ENCODE measurements at regions not wholly inside any gene's neighbourhood (a gene's known extent, or its start where the extent isn't known, plus 50 kb on each side); places are given as distances from the start of the nearest gene placed in this dataset.

DNA sequence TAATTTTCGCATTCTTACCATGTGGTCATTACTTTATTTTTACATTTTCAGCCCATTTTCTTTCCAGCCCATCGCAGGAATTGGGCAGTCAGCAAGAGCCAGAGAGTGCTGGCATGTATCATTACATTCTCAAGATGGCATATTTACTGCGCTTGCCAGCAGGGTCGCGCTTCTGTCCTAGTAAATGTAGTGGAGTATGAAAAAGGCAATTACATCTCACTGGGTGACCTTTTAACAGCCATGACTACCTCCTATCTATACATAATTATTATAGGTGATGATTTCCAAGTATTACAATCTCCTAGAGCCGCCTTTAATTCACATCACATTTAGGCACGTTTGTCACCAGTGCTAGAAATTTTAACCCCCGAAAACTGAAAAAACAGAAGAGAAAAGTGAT lies 433.7 kb upstream of the MGMT start:
- DNase-seq: no peak

DNA sequence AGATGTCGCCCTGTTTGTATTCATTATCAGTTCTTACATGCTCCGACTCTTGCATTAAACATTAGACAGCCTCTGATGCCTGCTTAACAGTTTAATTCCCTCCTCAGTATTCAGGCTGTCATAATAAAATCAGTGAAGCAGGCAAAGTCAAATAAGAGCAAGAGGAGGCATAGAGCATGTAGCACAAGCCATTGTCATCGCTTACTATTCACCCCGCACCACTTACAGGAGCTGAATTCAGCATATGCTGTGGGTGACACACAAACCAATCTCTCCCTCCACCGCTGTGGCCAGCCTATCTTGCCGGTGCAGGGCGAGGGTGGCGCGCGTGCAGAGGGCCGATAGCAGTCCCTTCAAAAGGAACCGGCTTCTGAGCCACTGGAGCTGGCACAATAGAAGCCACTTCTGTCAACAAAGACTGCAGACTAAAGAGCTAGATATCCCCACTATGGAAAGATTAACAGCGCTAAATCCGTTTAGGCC lies 433.2 kb upstream of the MGMT start:
- peak; percentile 95 for DNase-seq

DNA sequence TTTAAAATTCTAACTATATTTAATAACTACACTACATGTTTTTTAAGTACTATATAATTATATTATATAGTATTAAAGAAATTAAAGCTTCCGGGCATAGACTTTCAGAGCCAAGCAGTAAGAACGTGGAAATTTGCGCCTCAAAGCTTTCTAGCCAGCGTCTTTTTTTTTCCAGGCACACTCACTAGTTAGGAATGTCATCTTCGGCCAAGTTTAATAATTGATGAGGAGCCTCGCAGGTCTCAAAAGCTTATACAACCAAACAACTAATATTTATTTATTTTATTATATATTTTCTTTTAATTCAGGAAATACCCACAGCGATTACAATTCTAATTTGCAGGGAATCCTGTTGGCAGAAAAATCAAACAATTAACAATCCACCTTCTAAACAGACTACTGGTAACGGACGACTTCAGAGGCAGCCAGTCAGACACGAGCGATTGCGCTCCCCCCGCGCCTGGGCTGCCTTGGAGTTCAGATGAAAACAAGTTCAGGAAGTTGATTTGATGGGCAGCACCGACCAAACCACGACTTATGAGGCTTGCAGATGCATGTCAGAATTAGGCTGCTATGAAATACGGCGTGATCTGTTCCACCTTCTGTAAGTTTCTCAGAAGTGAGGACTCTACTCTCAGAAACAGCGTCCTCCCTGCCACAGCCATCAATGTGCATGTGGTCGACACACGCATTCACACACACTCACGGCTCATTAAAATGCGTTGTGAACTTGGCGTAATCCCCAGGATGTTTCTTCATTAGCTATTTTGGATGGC lies 431.8 kb upstream of the MGMT start:
- peak; percentile 73 for DNase-seq

DNA sequence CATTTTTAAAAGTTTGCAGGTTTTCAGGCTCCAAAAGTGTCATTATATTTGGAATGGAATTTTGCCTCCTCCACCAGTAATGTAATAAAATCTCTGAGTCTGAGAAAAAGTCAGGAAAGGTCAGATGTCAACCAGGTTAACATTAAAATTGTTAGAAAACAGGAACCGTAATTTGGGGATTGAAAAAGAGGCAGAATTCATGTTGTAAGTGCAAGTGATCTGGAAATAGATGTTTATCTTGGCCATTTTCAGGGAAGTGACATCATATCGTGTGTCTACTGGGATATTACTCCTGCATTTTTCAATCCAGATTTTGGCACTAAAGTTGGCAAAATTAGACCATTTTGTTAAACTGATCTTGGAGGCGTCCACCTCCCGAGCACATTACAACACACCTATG lies 428.5 kb upstream of the MGMT start:
- no peak for DNase-seq

DNA sequence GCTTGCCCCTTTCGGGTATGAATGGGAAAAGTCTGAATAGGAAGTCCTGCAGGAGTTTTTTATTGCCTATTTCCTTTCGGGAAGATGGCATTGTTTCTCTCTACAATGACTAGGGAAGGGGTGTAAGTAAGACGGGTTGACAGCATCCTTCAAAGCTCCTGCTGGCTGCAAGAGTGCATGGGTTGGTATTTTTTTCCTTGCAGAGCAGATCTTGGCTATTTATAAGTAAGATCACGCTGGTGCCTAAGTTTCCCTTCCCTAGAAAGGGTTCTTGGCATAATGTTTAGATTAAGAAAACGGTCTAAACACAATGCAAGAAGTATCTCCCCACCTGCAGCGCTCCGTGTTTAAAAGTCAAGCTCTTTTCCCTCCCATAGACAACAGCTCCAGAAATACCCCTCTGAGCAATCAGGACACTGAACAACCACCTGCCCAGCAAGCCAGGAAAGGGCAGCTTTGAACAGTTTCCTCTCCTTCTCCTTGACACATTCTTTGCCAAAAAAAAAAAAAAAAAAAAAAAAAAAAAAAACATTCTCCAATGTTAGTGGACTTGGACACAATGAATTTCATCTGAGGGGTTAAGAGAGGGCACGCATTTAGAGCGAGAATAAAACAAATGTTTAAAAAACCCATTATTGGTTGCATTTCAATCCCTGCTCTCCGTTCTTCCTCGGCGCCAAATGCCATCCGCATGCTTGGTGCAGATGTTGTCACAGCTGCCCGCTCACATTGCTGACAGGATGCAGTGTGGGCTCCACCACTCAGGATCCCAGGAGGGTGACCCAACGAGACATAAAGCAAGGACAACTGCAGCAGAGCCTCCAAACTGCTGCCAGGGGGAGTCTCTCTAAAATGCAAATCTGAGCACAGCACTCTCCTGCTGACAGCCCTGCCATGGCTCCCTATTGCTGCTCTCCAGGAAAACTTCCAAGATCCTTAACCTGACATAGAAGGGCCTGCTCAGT lies 427.4 kb upstream of the MGMT start:
- no peak for DNase-seq

DNA sequence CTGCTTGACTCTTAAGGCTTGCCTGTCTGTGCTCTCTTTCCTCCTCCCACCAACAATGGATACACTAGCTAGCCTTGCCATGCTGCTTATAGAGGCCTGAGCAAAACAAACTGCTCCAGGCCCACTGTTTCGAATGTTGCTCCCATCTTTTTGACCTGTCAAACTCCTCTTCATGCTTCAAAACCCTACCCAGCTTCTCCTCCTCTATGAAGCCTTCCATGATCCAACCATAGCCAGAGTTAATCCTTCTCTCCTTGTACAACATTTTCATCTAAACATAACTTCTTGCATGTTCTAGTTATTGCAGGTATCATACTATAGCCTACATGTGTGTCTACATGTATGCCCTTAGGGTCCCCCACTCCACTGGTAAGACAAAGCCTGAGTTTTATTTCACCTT lies 426.7 kb upstream of the MGMT start:
- no peak for DNase-seq

DNA sequence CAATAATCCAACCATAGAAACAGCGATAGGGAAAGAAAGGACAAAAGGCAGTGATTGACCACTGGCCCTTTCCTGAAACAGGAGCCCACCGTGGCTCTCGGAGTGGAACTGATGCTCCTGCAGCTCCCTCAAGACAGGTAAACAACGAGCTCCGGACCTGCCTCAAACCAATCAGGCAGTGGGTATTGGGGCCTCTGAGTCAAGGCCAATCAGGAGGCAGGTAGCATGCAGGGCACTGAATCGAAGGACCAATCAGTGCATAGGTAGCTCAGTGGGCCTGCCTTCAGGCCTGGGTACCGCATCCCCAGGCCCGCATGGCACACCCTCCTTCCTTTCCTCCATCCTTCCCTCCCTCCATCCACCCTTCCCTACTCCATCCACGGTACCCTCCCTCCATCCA lies 425.1 kb upstream of the MGMT start:
- no peak for DNase-seq

DNA sequence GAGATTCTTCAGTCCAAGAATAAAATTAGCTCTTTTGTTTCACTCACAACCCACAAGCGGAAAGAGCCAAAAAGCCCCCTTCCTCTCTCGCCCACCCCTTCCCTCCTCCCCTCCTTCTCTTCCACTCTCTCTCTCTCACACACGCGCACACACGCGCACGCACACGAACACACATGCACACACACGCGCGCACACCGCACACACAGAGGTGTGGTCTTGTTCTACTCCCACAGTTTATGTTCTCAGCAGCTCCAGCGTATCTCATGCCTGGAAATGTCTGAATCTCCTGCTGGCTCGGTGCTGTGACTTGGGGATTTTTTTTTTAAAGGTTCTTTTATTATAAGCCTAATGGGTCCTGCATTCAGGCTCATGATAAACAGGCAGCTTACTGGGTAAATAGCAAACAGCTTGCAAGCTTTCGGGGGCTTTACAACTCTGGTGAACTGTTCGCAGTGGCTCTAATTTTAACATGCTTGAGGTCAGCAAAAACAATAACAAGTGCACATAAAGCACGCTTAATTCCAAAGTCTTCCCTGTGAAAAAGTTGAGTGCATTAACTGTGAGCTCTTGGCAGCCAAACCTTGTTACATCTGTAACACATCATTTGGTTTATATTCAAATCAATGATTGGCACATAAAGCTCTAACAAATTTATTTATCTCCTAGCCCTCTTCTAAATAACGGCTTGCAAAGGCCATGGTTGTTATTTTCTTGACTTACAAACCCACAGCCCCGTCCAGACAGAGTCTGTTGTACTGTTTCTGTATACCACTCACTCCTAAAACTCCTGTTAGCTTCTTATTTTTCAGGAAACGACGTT lies 424.1 kb upstream of the MGMT start:
- no peak for DNase-seq

DNA sequence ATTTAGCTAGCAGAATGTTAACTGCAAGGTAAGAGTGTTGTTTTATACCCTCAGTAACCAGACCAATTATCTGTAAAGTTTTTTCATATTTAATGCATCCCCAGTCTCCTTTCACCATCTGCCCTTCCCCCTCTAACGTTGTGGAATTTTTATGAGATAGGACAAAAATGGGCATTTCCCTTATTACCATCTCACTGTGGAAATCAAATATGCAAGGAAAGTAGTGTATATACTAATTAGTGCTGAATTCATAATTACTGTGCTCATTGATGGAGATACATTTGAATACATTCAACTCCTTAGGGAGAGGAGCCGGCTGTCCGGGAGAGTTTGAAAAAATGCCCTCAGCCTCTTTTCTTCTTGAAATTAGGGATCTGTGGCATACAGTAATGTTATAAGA lies 423.4 kb upstream of the MGMT start:
- no peak for DNase-seq

DNA sequence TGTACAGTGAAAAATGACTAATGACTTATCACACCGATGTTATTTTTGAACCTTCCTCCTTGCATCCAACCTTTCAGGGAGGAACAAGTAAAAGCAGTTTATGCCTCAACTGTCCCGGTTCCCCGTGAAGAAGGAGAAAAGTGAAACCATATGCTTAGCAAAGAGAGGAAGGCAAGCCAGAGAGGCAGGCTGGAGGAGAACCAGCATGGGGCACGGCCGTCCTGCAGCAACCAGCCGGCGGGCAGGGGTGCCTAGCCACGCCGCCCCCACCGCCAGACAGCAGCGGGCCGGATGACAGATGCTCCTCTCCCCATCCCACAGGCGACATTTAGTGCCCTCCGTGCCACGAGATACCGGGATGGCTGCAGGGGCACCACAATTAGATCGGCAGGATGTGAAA lies 421.4 kb upstream of the MGMT start:
- DNase-seq: no peak

DNA sequence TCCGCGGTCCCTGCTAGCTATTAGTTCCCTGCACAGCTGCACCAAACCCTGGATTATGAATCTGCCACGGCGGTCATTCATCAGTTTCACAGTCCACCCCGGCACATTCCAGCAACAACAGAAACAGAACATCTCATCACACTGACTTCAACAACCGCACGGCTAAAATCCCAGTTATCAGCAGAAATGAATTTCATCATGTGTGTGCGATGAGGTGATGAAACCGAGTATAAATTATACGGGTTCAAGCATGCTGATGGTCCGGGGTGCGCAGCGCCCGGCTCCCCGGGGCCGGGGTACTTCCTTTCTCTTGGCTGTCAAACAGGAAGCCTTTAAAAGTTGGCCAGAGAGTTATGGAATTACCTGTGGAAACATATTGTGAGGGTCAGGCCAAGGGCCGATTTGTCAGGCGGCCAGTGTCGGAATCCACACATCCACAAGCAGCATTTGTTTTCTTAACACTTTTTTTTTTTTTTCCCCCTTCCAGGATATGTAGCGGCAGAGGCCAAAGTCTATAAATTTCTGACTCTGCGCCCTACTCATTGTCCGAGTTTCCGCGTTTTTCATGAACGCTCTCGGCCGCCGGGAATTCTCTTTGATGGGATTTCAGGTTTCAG lies 420.9 kb upstream of the MGMT start:
- no peak for DNase-seq

DNA sequence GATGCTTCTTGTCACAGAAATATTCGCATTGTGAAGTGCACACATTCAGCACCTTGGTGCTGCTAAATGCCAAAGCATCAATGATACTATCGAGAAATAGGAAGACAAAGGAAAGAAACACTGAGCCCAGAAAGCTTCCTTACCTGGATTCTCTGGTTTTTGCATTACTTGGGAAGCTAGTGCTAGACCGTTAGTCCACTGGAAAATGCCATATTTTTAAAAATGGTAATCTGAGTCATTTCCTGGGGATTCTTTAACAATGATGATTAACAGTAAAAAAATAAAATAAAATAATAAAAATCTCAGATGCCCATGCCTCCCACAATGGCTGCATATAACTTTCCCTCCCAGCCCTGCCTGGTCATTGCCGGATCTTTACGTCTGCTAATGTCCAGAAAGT lies 420.1 kb upstream of the MGMT start:
- DNase-seq: no peak

DNA sequence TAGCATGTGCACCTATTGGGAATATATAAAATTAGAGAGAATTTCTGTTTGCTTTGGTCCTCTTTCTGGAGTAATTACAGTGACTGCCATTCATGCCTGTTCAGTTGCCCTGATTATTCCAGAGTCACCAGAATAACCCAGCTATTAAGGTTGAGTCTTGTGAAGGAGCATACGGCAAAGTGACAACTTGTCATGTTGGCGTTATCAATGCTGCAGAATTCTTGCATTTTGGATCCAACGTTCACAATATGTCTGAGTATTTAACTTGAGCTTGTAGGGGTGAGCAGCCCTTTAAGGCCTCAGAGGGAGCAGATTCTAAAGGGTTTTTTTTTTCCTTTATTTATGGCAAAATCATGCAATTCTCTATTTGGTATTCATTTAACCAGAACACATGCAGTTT lies 419.4 kb upstream of the MGMT start:
- no peak for DNase-seq

DNA sequence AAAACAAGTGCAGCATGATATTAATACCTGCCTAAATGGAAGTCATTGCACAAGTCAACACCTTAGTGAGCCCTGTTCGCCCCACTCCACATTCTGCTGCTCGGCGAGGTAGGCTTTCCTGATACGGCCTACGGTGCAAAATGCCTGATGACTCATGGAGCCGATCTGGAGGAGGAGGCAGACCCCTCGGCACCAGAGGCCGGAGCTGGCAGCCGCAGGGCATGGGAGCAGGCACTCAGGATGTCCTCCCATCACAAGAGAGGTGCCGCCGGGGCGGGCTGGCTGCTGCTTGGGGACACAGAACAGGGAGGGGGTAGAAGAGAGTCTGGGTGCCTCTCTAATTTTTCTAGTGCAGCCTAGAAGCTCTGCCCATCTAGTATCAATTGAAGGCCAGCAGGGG lies 418.5 kb upstream of the MGMT start:
- DNase-seq: no peak

DNA sequence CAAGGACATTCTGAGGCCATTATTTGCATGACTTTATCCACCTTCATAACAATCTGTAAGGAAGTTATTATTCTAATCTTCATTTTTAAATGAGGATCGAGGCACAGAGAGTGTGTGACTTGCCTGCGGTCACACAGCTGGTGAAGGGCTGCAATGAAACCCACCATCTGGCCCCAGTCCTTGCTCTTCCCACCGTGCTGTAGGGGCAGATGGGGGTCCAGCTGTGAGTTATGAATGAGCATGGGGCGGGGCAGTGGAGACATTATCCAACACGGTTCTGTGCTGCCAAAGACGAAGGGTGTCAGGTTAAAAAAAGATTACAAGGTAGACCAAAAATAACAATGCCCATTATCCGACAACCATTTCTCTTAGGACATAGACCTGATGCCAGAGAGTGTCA lies 417.5 kb upstream of the MGMT start:
- no peak for DNase-seq

DNA sequence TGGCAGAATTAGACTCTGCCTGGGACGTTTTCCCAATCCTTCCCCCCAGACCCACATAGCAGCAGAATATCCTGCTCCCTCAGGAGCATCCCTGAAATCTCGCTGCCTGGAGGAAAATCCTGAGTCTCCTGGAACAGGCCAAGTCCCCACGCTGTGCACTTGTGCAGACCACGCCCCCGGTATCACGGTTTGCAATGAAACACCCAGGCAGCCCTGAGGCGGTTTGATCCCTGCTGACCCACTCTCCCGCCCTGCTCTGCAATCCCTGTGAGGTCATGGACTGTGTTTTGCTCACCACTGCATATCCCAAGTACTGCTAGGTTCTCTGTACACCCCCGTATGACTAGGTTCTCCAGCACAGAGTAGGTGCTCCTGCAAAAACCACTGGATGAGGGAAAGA lies 411.8 kb upstream of the MGMT start:
- no peak for DNase-seq

DNA sequence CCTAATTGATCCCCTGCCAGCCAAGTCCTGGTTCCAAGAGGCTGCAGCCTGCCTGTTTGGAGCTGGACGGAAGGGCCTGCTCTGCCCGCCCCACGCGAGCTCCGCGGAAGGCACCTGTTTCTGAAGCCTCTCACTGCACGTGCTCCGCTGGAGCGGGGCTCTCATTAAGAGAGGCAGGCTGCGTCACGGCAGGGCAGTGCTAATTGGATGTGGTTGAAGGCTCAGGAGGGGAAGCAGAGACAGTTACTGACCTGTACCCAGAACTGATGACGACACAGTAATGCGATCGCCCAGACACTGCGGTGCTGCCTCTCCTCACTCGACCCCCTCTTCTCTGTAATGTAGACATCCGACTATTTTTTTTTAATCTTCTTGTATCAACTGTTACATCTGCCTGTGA lies 411.1 kb upstream of the MGMT start:
- DNase-seq: no peak

DNA sequence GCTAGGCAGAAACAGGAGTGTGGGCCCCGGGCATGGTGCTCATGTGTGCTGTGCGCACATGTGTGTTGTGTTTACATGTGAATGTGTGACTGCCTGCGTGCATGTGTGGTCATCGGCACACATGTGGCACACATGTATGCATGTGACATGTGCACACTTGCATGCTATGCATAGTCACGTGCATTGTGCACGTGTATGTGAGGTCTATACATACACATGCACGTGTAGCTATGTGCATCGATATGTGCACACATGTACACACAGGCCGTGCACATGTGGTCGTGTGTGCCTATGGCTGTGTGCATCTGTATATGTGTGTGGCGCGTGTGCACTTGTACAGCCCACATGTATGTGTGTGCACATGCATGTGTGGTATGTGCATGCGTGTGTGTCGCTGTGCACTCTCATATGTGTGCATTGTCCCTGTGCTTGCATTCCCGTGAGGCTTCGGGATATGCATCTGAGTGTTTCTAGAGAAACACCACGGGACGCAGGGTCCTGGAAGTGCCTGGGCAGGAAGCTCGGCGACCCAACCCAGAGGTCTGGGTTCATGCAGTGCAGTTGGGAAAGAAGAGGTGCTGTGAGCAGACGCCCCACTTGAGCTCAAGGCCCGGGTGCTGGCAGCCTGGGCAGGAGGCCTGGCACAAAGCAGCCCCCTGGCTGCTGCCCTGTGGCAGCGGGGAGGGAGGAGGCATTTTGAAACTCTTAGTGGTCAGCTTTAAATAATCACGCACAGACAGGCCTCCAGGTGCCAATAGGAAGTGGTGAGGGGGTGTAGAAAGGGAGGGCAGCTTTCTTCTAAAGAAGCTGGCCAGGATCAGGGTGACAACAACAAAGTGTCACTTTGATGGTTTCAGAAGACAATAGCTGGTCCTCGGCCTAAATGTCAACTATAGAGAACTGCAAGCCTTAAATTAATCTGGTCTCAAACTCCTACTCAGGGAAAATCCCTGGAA lies 410.0 kb upstream of the MGMT start:
- DNase-seq: no peak

DNA sequence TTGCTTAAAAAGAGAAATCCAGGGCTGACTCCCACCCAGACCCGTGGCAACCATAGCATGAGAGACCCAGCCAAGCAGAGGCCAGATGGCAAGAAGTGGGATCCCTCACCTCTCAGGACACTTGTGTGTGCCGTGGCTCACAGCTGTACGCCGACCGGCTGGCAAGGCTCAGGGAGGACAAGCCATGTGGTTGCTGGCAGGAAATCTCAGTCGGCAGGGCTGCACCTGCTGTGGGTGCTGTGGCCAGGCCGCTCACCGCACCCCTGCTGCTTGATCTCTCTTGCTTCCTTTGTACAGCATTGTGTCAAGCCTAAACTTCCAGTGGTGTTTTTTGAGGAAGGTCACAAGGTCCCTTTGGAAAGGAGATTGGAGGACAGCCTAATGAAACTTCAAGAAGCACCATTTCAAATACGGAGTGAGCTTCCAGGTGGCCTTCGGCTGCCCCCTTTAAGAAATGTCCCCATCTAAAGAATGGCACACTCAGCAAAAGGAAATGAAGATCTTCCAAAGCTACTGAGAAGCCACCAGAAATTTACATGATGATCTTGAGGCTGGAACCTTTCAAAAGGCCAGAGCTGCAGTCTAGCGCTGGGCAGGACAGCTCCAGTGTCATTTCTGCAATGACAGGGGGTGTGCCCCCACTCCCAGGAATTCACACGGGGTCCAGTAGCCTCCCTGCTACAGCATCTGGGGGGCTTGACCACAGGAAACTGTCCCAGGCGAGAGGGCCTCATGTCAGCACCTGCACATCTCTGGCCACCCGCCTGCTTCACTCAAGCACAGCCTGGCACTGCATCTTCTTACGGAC lies 409.0 kb upstream of the MGMT start:
- DNase-seq: peak; percentile 12

DNA sequence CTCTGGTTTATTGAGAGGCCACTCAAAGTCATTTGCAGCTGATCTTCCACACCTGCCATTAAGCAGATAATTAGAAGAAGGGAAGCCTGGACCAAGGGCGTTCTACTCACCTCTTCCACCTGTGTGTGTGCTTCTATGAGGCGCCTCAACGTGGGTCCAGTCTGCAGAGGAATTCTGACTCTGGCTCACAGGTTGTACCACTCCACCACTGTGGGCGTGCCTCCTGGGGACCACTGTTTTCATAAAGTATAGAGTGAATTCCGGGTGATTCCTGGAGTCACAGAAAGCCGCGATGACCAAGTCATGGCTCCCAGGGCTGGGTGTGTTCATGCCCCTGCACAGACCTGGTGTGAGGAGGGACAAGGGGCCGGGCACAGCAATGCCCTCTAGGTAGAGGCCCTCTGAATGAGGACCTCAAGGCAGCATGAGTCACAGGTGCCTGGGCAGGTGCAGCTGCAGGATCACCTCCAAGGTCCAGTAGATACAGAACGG lies 408.3 kb upstream of the MGMT start:
- no peak for DNase-seq
